Naive thymus-derived CD4-positive, alpha-beta T cell (primary cell): ENCODE measurements at regions not wholly inside any gene's neighbourhood (a gene's known extent, or its start where the extent isn't known, plus 50 kb on each side); places are given as distances from the start of the nearest gene placed in this dataset.

Source experiments
- ATAC-seq: fragments of 150-1000 bp; cut with Tn5 transposase; 2 replicates; pipeline ENCODE4 v1.10.0; 2021; ENCODE audit warnings: mild to moderate bottlenecking, moderate library complexity
- CTCF ChIA-PET: fragments of 350-600 bp; sonication (Branson Sonifier 250); formaldehyde crosslinking; loops from one replicate; lab custom pipeline; 2021; ENCODE audit warnings: antibody characterized with exemption; lab: Charles Lee
- POLR2A ChIA-PET: fragments of 350-600 bp; sonication (Branson Sonifier 250); formaldehyde crosslinking; loops from one replicate; lab custom pipeline; 2021; ENCODE audit warnings: antibody characterized with exemption, inconsistent platforms; lab: Charles Lee
- DNase-seq, 9 donors: peaks; one replicate each; pipeline versions ENCODE4 v3.0.0 to v3.0.0-alpha.2; 2020 to 2022; ENCODE audit warnings: mixed read lengths in 1 of 9
- H3K27ac ChIP-seq: one replicate; pipeline ENCODE4 v1.7.0; 2013; ENCODE audit warnings: mild to moderate bottlenecking, low read depth, low read length, moderate library complexity
- H3K27me3 ChIP-seq, 2 donors: one replicate each; pipeline ENCODE4 v1.7.0; 2013; ENCODE audit warnings: low read length in 2 of 2, mild to moderate bottlenecking in 2 of 2, moderate library complexity in 2 of 2; ENCODE audit not compliant: control insufficient read depth in 2 of 2, insufficient read depth in 2 of 2
- H3K36me3 ChIP-seq, 3 experiments: 1 replicate in 2 of 3; 2 replicates in 1 of 3; pipeline ENCODE4 v1.7.0; 2013; ENCODE audit warnings: low read length in 3 of 3, mild to moderate bottlenecking in 3 of 3, moderate library complexity in 1 of 3; ENCODE audit not compliant: insufficient read depth in 3 of 3, control insufficient read depth in 2 of 3
- H3K4me1 ChIP-seq, 2 donors: one replicate each; pipeline ENCODE4 v1.7.0; 2013; ENCODE audit warnings: low read length in 2 of 2, mild to moderate bottlenecking in 2 of 2, moderate library complexity in 1 of 2; ENCODE audit not compliant: control insufficient read depth in 2 of 2, insufficient read depth in 2 of 2
- H3K4me3 ChIP-seq: 2 replicates; pipeline ENCODE4 v1.7.0; 2013; ENCODE audit warnings: mild to moderate bottlenecking, low read length
- H3K9me3 ChIP-seq, 3 experiments: 1 replicate in 2 of 3; 2 replicates in 1 of 3; pipeline ENCODE4 v1.7.0; 2013; ENCODE audit warnings: low read length in 3 of 3; ENCODE audit not compliant: control insufficient read depth in 2 of 3
- H3K27ac Mint-ChIP-seq, 9 donors: one replicate each; pipeline ENCODE4 v1.8.0; 2020 to 2022; ENCODE audit warnings: mixed read lengths in 9 of 9, mild to moderate bottlenecking in 8 of 9, moderate library complexity in 5 of 9, inconsistent platforms in 2 of 9
- H3K27me3 Mint-ChIP-seq, 5 donors: one replicate each; pipeline ENCODE4 v1.8.0; 2021 to 2022; ENCODE audit warnings: mixed read lengths in 5 of 5, mild to moderate bottlenecking in 1 of 5
- H3K36me3 Mint-ChIP-seq, 5 donors: one replicate each; pipeline ENCODE4 v1.8.0; 2020 to 2022; ENCODE audit warnings: mixed read lengths in 5 of 5, mild to moderate bottlenecking in 3 of 5, inconsistent platforms in 1 of 5
- H3K4me1 Mint-ChIP-seq, 7 donors: one replicate each; pipeline ENCODE4 v1.8.0; 2020 to 2022; ENCODE audit warnings: mixed read lengths in 7 of 7, mild to moderate bottlenecking in 3 of 7, inconsistent platforms in 1 of 7
- H3K4me3 Mint-ChIP-seq, 10 donors: one replicate each; pipeline ENCODE4 v1.8.0; 2020 to 2022; ENCODE audit warnings: mild to moderate bottlenecking in 10 of 10, mixed read lengths in 10 of 10, moderate library complexity in 6 of 10, inconsistent platforms in 2 of 10
- H3K9me3 Mint-ChIP-seq, 11 donors: one replicate each; pipeline ENCODE4 v1.8.0; 2020 to 2022; ENCODE audit warnings: mixed read lengths in 11 of 11, mild to moderate bottlenecking in 4 of 11, inconsistent platforms in 1 of 11, moderate library complexity in 1 of 11
- intact Hi-C, 2 donors: fragments of 100-400 bp; cut with micrococcal nuclease; formaldehyde crosslinking; loops; one replicate each; pipeline ENCODE4 v1.15.1; 2023

DNA sequence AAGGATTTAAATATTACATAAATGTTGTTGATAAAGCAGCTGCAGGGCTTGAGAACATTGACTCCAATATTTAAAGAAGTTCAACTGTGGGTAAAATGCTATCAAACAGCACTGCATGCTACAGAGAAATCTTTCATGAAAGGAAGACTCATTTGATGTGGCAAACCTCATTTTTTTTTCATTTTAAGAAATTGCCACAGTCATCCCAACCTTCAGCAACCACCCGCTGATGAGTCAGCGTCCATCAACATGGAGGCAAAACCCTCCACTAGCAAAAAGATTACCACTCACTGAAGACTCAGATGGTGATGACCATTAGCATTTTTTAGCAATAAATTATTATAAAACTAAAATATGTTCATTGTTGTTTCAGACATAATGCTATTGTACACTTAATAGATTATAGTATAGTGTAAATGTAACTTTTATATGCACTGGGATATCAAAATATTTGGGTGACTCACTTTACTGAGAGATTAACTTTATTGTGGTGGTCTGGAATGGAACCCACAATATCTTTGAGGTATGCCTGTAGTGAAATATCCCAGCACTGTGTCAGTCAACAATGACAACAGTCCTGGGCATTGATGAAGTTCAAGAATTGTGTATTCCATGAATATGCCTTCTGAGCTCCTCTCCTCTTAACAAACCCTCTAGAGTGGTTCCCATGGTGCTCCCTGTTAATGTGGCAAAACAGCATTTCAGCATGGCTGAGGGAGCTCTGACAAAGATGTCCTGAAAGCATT, 52.4 kb upstream of the SOX21 start:
- CTCF ChIA-PET: no interaction called here
- H3K27me3 Mint-ChIP-seq: peaks cover 8 to 61% (median 52%) of the 10 kb centered on the region in 5 donors
- peak in 2 of 9 donors; percentile 6 for DNase-seq

More for the DNA sequence above, 52.4 kb upstream of the SOX21 start:
- Mint-ChIP-seq H3K27ac (no peak overlapping the region), H3K4me3 (no peak overlapping the region), H3K4me1 (no peaks in the 10 kb centered on the region), H3K36me3 (peaks cover 0 to 4% (median 0%) of the 10 kb centered on the region in 5 donors), H3K9me3 (peaks cover 0 to 6% (median 4%) of the 10 kb centered on the region in 11 donors)
- H3K27me3 ChIP-seq: no peaks in the 10 kb centered on the region
- intact Hi-C loops: no loop called here
- POLR2A ChIA-PET: no interaction called here
- H3K27ac ChIP-seq: no peak overlapping the region
- no peak overlapping the region for H3K4me3 ChIP-seq
- H3K9me3 ChIP-seq: no peaks in the 10 kb centered on the region
- ATAC-seq: no peak
- H3K4me1 ChIP-seq: no peaks in the 10 kb centered on the region
- no peaks in the 10 kb centered on the region for H3K36me3 ChIP-seq
